Glutamatergic neuron (in vitro differentiated cells): ENCODE measurements at regions not wholly inside any gene's neighbourhood (a gene's known extent, or its start where the extent isn't known, plus 50 kb on each side); places are given as distances from the start of the nearest gene placed in this dataset.
A peak's percentile ranks its signal among the peaks of the same experiment; 100 is the strongest.

Source experiments
- DNase-seq: peaks from one replicate; pipeline ENCODE4 v3.0.0; 2022
- H3K27ac Mint-ChIP-seq: one replicate; pipeline ENCODE4 v1.8.0; 2020; ENCODE audit warnings: mild to moderate bottlenecking, mixed read lengths, inconsistent platforms; ENCODE audit not compliant: unreplicated experiment
- H3K27me3 Mint-ChIP-seq: one replicate; pipeline ENCODE4 v1.8.0; 2020; ENCODE audit warnings: mild to moderate bottlenecking, moderate library complexity, mixed read lengths, inconsistent platforms; ENCODE audit not compliant: unreplicated experiment
- H3K36me3 Mint-ChIP-seq: one replicate; pipeline ENCODE4 v1.8.0; 2020; ENCODE audit warnings: mild to moderate bottlenecking, mixed read lengths, inconsistent platforms; ENCODE audit not compliant: unreplicated experiment
- H3K4me1 Mint-ChIP-seq: one replicate; pipeline ENCODE4 v1.8.0; 2020; ENCODE audit warnings: mild to moderate bottlenecking, low read depth, mixed read lengths, inconsistent platforms; ENCODE audit not compliant: unreplicated experiment
- H3K4me3 Mint-ChIP-seq: one replicate; pipeline ENCODE4 v1.8.0; 2020; ENCODE audit warnings: mild to moderate bottlenecking, mixed read lengths, inconsistent platforms; ENCODE audit not compliant: unreplicated experiment
- H3K9me3 Mint-ChIP-seq: one replicate; pipeline ENCODE4 v1.8.0; 2020; ENCODE audit warnings: mild to moderate bottlenecking, moderate library complexity, mixed read lengths, inconsistent platforms; ENCODE audit not compliant: unreplicated experiment
- CTCF ChIP-seq: fragments of 200-600 bp; sonication (generic); IDR thresholded peaks from one replicate; pipeline ENCODE4 v1.5.0; 2021; ENCODE audit not compliant: partially characterized antibody, unreplicated experiment

GRCh38 chr1:181314959-181315358 is 168.4 kb upstream of the CACNA1E start:
- TF ChIP-seq CTCF = no peak
- H3K36me3 Mint-ChIP-seq = no peaks in the 10 kb centered on the region
- H3K4me1 Mint-ChIP-seq = peaks cover 30% of the 10 kb centered on the region
- H3K27me3 Mint-ChIP-seq = peaks cover 20% of the 10 kb centered on the region
- no peak for DNase-seq
- H3K9me3 Mint-ChIP-seq = peaks cover 2% of the 10 kb centered on the region
- no peak overlapping the region for H3K4me3 Mint-ChIP-seq
- no peak overlapping the region for H3K27ac Mint-ChIP-seq

- peak; percentile 34 for DNase-seq
- TF ChIP-seq CTCF = no peak
- peak overlapping the region; percentile 92 for H3K4me3 Mint-ChIP-seq
- H3K27ac Mint-ChIP-seq = no peak overlapping the region
- peaks cover 20% of the 10 kb centered on the region for H3K27me3 Mint-ChIP-seq
- H3K36me3 Mint-ChIP-seq = no peaks in the 10 kb centered on the region
- peaks cover 2% of the 10 kb centered on the region for H3K9me3 Mint-ChIP-seq
- H3K4me1 Mint-ChIP-seq = peaks cover 28% of the 10 kb centered on the region
These were observed 165.9 kb upstream of the CACNA1E start for GRCh38 chr1:181317261-181317930.

GRCh38 chr1:181318022-181318857 is 165.1 kb upstream of the CACNA1E start:
- no peak for TF ChIP-seq CTCF
- DNase-seq = peak; percentile 60
- Mint-ChIP-seq H3K27ac (no peak overlapping the region), H3K4me1 (peaks cover 19% of the 10 kb centered on the region), H3K9me3 (peaks cover 2% of the 10 kb centered on the region), H3K36me3 (no peaks in the 10 kb centered on the region), H3K27me3 (peaks cover 20% of the 10 kb centered on the region), H3K4me3 (peak overlapping the region; percentile 92)

GRCh38 chr1:181318858-181319235 is 164.5 kb upstream of the CACNA1E start:
- H3K4me3 Mint-ChIP-seq = peak overlapping the region; percentile 92
- H3K27me3 Mint-ChIP-seq = peaks cover 20% of the 10 kb centered on the region
- no peaks in the 10 kb centered on the region for H3K36me3 Mint-ChIP-seq
- H3K9me3 Mint-ChIP-seq = peaks cover 2% of the 10 kb centered on the region
- no peak for TF ChIP-seq CTCF
- H3K4me1 Mint-ChIP-seq = peaks cover 19% of the 10 kb centered on the region
- no peak for DNase-seq
- peak overlapping the region; percentile 19 for H3K27ac Mint-ChIP-seq

- H3K27ac Mint-ChIP-seq = no peak overlapping the region
- peaks cover 13% of the 10 kb centered on the region for H3K4me1 Mint-ChIP-seq
- H3K27me3 Mint-ChIP-seq = peaks cover 20% of the 10 kb centered on the region
- peaks cover 2% of the 10 kb centered on the region for H3K9me3 Mint-ChIP-seq
- DNase-seq = no peak
- TF ChIP-seq CTCF = no peak
- H3K4me3 Mint-ChIP-seq = no peak overlapping the region
- H3K36me3 Mint-ChIP-seq = no peaks in the 10 kb centered on the region
These were observed 163.4 kb upstream of the CACNA1E start for GRCh38 chr1:181319907-181320306.
